WI38 (cell line): ENCODE measurements at regions not wholly inside any gene's neighbourhood (a gene's known extent, or its start where the extent isn't known, plus 50 kb on each side); places are given as distances from the start of the nearest gene placed in this dataset.
"Not testable (repeated sequence)": the region's sequence is repeated elsewhere in the genome, so short reads cannot be mapped to it uniquely, and the experiment has no call there.

Experiments
- H3K4me3 ChIP-seq: 2 replicates; pipeline ENCODE4 v1.5.1; 2011; ENCODE audit warnings: low read depth, mild to moderate bottlenecking, control low read depth, low read length
- CTCF ChIP-seq: IDR thresholded peaks from 2 replicates; pipeline ENCODE4 v1.5.1; 2012; ENCODE audit warnings: low read depth, mild to moderate bottlenecking, control low read depth, low read length

- TF ChIP-seq CTCF, result no peak
- H3K4me3 ChIP-seq, result no peak overlapping the region
Measured at GRCh38 chr4:146049802-146050201, 111.2 kb upstream of the ZNF827 start.

GRCh38 chr4:146047768-146048167 lies 109.1 kb upstream of the ZNF827 start:
- H3K4me3 ChIP-seq, result not testable (repeated sequence)

- TF ChIP-seq CTCF, result no peak
- H3K4me3 ChIP-seq, result no peak overlapping the region
Measured at GRCh38 chr4:146041139-146042004, 102.7 kb upstream of the ZNF827 start.

GRCh38 chr4:146040623-146041022 lies 102.0 kb upstream of the ZNF827 start:
- no peak overlapping the region for H3K4me3 ChIP-seq
- no peak for TF ChIP-seq CTCF

- no peak for TF ChIP-seq CTCF
- no peak overlapping the region for H3K4me3 ChIP-seq
Measured at GRCh38 chr4:146033149-146033548, 94.5 kb upstream of the ZNF827 start.

GRCh38 chr4:146032234-146032860 lies 93.7 kb upstream of the ZNF827 start:
- no peak for TF ChIP-seq CTCF
- H3K4me3 ChIP-seq, result no peak overlapping the region

GRCh38 chr4:146029939-146030710 lies 91.5 kb upstream of the ZNF827 start:
- TF ChIP-seq CTCF, result no peak
- no peak overlapping the region for H3K4me3 ChIP-seq
